Bronchial epithelial cell (primary cell): ENCODE measurements at regions not wholly inside any gene's neighbourhood (a gene's known extent, or its start where the extent isn't known, plus 50 kb on each side); places are given as distances from the start of the nearest gene placed in this dataset.

Experiments
- DNase-seq: peaks from one replicate; pipeline ENCODE4 v3.0.0-alpha.2; 2010; ENCODE audit warnings: low read depth
- FAIRE-seq: peaks from 2 replicates; lab custom pipeline; 2011; peaks lifted over from hg19 to GRCh38; lab: Jason Lieb, UNC
- H3K27me3 ChIP-seq: 2 replicates; pipeline ENCODE4 v1.5.1; 2011; ENCODE audit warnings: low read length; ENCODE audit not compliant: control insufficient read depth, insufficient read depth
- H3K36me3 ChIP-seq: 2 replicates; pipeline ENCODE4 v1.5.1; 2011; ENCODE audit warnings: low read length; ENCODE audit not compliant: control insufficient read depth, insufficient read depth
- H3K4me3 ChIP-seq: 2 replicates; pipeline ENCODE4 v1.5.1; 2011; ENCODE audit warnings: mild to moderate bottlenecking, low read depth, low read length, control low read depth
- CTCF ChIP-seq: IDR thresholded peaks from 2 replicates; pipeline ENCODE4 v1.5.1; 2011; ENCODE audit warnings: mild to moderate bottlenecking, moderate library complexity, low read length, control low read depth, inconsistent platforms; ENCODE audit not compliant: insufficient read depth, severe bottlenecking

GRCh38 chr6:40759838-40760237 is 172.7 kb upstream of the LRFN2 start:
- no peak for TF ChIP-seq CTCF
- H3K4me3 ChIP-seq, result no peak overlapping the region
- DNase-seq (no peak), FAIRE-seq (peak; percentile 91)
- H3K27me3 ChIP-seq, result peaks cover 5% of the 10 kb centered on the region
- H3K36me3 ChIP-seq, result no peaks in the 10 kb centered on the region

- DNase-seq (no peak), FAIRE-seq (no peak)
- H3K27me3 ChIP-seq, result peaks cover 6% of the 10 kb centered on the region
- no peak for TF ChIP-seq CTCF
- H3K4me3 ChIP-seq, result no peak overlapping the region
- H3K36me3 ChIP-seq, result no peaks in the 10 kb centered on the region
These were observed 172.1 kb upstream of the LRFN2 start for GRCh38 chr6:40759264-40759663.

GRCh38 chr6:40755749-40756452 is 168.7 kb upstream of the LRFN2 start:
- FAIRE-seq (peak; percentile 43), DNase-seq (no peak)
- no peaks in the 10 kb centered on the region for H3K36me3 ChIP-seq
- peaks cover 14% of the 10 kb centered on the region for H3K27me3 ChIP-seq
- no peak overlapping the region for H3K4me3 ChIP-seq
- TF ChIP-seq CTCF, result no peak

GRCh38 chr6:40755046-40755681 is 168.0 kb upstream of the LRFN2 start:
- FAIRE-seq (no peak), DNase-seq (peak; percentile 18)
- Histone ChIP-seq H3K27me3 (peaks cover 14% of the 10 kb centered on the region), H3K4me3 (no peak overlapping the region), H3K36me3 (no peaks in the 10 kb centered on the region)
- TF ChIP-seq CTCF, result no peak

GRCh38 chr6:40754461-40755045 is 167.4 kb upstream of the LRFN2 start:
- DNase-seq (no peak), FAIRE-seq (no peak)
- TF ChIP-seq CTCF, result no peak
- Histone ChIP-seq H3K4me3 (no peak overlapping the region), H3K27me3 (peaks cover 14% of the 10 kb centered on the region), H3K36me3 (no peaks in the 10 kb centered on the region)
